Mammary epithelial cell (primary cell): ENCODE measurements at regions not wholly inside any gene's neighbourhood (a gene's known extent, or its start where the extent isn't known, plus 50 kb on each side); places are given as distances from the start of the nearest gene placed in this dataset.

Experiments used
- CTCF ChIP-seq, 2 donors: IDR thresholded peaks in 1 of 2; conservative IDR thresholded peaks in 1 of 2; 2 replicates each; pipeline ENCODE4 v1.5.1; 2011 to 2012; ENCODE audit warnings: inconsistent platforms in 2 of 2, low read length in 2 of 2, mild to moderate bottlenecking in 2 of 2, control low read depth in 1 of 2, low read depth in 1 of 2; ENCODE audit not compliant: insufficient read depth in 1 of 2; ENCODE audit errors: extremely low read depth in 1 of 2
- EZH2 ChIP-seq: IDR thresholded peaks from 2 replicates; pipeline ENCODE4 v1.6.1; 2012; ENCODE audit warnings: low read length, inconsistent platforms, borderline replicate concordance

- TF ChIP-seq CTCF (conservative IDR thresholded peaks at IDR 0.05 in 1 of 2, IDR thresholded peaks at IDR 0.05 in 1 of 2; ENCODE audit: extremely low read depth in 1 of 2, insufficient read depth in 1 of 2, low read depth in 1 of 2, low read length in 2 of 2) (no peak), EZH2 (no peak)
Observed at GRCh38 chr10:44619975-44620374, 235.1 kb upstream of the CXCL12 start.
